ENCODE measurements at regions not wholly inside any gene's neighbourhood (a gene's known extent, or its start where the extent isn't known, plus 50 kb on each side); places are given as distances from the start of the nearest gene placed in this dataset.

DNA sequence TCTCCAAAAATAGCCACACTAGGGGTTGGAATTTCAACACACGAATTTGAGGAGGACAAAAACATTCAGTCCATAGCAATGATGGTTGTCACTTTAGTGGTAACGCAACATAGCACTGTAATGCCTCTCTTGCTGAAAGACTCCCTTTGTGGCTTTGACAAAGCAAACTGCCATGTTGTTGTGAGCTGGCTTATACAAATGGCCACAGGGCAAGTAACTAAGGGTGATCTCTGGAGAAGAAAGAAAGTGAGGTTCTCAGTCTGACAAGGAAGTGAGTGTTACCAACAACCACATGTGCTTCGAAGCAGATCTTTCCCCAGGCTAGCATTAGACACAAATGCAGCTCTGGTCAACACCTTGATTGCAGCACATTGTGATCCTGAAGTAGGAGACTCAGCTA lies 79.1 kb upstream of the PCDH17 start:
- no peaks in the 10 kb centered on the region for H3K9me3 ChIP-seq (ENCODE audit: control insufficient read depth, insufficient read depth, low read length)
- no peaks in the 10 kb centered on the region for H3K27me3 ChIP-seq (ENCODE audit: control insufficient read depth, insufficient read depth, low read length)
- H3K4me3 ChIP-seq (ENCODE audit: low read depth, low read length): no peak overlapping the region
- H3K9ac ChIP-seq (ENCODE audit: low read depth, low read length): no peak overlapping the region
- H3K4me1 ChIP-seq (ENCODE audit: control insufficient read depth, insufficient read depth, low read length): no peaks in the 10 kb centered on the region
- no peak overlapping the region for H3K27ac ChIP-seq (ENCODE audit: low read depth, low read length)
- H3K36me3 ChIP-seq (ENCODE audit: control insufficient read depth, insufficient read depth, low read length): no peaks in the 10 kb centered on the region

DNA sequence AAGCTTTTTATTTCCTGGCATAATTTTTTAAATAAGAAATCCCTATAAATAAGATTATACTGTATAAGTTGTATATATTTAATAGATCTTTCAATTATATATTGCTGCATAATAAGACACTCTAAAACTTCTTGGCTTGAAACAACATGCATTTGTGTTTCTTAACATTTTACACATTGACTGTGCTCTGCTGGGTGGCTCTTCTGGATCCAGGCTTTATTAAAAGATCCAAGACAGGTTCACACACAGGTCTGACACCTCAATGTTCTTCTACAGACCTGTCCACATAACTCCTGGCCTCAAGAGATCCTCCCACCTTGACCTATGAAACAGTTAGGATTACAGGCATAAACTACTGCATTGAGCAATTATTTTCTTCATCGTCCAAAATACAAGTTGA lies 77.6 kb upstream of the PCDH17 start:
- Histone ChIP-seq H3K27me3 (ENCODE audit: control insufficient read depth, insufficient read depth, low read length) (no peaks in the 10 kb centered on the region), H3K4me1 (ENCODE audit: control insufficient read depth, insufficient read depth, low read length) (no peaks in the 10 kb centered on the region), H3K4me3 (ENCODE audit: low read depth, low read length) (no peak overlapping the region), H3K9ac (ENCODE audit: low read depth, low read length) (no peak overlapping the region), H3K27ac (ENCODE audit: low read depth, low read length) (no peak overlapping the region), H3K36me3 (ENCODE audit: control insufficient read depth, insufficient read depth, low read length) (no peaks in the 10 kb centered on the region), H3K9me3 (ENCODE audit: control insufficient read depth, insufficient read depth, low read length) (no peaks in the 10 kb centered on the region)

DNA sequence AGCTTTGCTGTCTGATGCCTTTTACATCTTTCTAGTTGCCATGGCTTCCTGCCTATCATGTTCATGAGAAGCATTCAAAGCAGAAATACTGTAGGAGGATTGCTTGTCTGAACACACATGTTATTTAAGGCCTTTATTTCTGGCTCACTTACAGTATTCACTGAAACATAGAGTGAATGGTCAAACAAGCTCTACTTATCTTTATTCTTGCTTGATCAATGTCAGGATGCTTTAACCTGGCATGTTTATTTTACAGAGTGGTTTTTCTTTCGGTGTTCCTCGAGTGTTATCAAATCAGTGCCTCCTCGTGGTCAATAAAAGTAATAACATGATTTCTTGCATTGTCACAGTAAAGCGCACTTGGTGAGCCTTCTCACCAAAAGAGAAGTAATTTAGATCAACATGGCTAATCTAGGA lies 73.5 kb upstream of the PCDH17 start:
- Histone ChIP-seq H3K9ac (ENCODE audit: low read depth, low read length) (no peak overlapping the region), H3K36me3 (ENCODE audit: control insufficient read depth, insufficient read depth, low read length) (no peaks in the 10 kb centered on the region), H3K4me1 (ENCODE audit: control insufficient read depth, insufficient read depth, low read length) (no peaks in the 10 kb centered on the region), H3K27me3 (ENCODE audit: control insufficient read depth, insufficient read depth, low read length) (no peaks in the 10 kb centered on the region), H3K27ac (ENCODE audit: low read depth, low read length) (no peak overlapping the region), H3K9me3 (ENCODE audit: control insufficient read depth, insufficient read depth, low read length) (no peaks in the 10 kb centered on the region), H3K4me3 (ENCODE audit: low read depth, low read length) (no peak overlapping the region)

DNA sequence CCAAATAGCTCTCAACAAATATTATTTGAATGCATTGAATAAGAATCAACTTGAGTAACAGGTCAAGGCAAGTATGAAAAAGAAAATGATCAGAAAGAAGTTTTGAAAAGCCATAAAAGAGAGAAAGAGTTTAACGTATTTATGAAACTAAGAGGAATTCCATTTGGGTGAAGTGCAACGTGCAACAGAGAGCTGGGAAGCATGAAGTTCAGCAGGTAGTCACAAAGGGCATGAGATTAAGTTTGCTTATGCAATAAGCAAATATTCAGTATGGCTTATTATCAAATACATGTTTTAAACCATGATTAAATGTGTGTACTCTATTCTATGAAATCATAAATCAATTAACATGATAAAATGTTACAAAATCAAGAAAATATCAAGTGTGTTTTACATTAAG lies 62.7 kb upstream of the PCDH17 start:
- Histone ChIP-seq H3K9me3 (ENCODE audit: control insufficient read depth, insufficient read depth, low read length) (no peaks in the 10 kb centered on the region), H3K27me3 (ENCODE audit: control insufficient read depth, insufficient read depth, low read length) (no peaks in the 10 kb centered on the region), H3K4me1 (ENCODE audit: control insufficient read depth, insufficient read depth, low read length) (no peaks in the 10 kb centered on the region), H3K9ac (ENCODE audit: low read depth, low read length) (no peak overlapping the region), H3K27ac (ENCODE audit: low read depth, low read length) (no peak overlapping the region), H3K4me3 (ENCODE audit: low read depth, low read length) (no peak overlapping the region), H3K36me3 (ENCODE audit: control insufficient read depth, insufficient read depth, low read length) (no peaks in the 10 kb centered on the region)

DNA sequence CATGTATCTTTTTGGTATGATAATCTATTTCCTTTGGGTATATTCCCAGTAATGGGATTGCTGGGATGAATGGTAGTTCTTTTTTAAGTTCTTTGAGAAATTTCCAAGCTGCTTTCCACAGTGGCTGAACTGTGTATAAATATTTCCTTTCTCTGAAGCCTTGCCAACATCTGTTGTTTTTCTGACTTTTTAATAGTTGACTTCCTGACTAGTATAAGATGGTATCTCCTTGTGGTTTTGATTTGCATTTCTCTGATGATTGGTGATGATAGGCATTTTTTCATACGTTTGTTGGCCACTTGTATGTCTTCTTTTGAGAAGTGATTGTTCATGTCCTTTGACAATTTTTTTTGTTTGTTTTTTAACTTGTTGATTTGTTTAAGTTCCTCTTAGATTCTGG lies 61.6 kb upstream of the PCDH17 start:
- no peaks in the 10 kb centered on the region for H3K4me1 ChIP-seq (ENCODE audit: control insufficient read depth, insufficient read depth, low read length)
- H3K36me3 ChIP-seq (ENCODE audit: control insufficient read depth, insufficient read depth, low read length): no peaks in the 10 kb centered on the region
- H3K27ac ChIP-seq (ENCODE audit: low read depth, low read length): no peak overlapping the region
- no peaks in the 10 kb centered on the region for H3K9me3 ChIP-seq (ENCODE audit: control insufficient read depth, insufficient read depth, low read length)
- H3K9ac ChIP-seq (ENCODE audit: low read depth, low read length): no peak overlapping the region
- no peaks in the 10 kb centered on the region for H3K27me3 ChIP-seq (ENCODE audit: control insufficient read depth, insufficient read depth, low read length)
- no peak overlapping the region for H3K4me3 ChIP-seq (ENCODE audit: low read depth, low read length)
